Activated effector memory CD4-positive, alpha-beta T cell treated with Interleukin-2 at 50 U/mL for 16 hours (primary cell): ENCODE measurements at regions not wholly inside any gene's neighbourhood (a gene's known extent, or its start where the extent isn't known, plus 50 kb on each side); places are given as distances from the start of the nearest gene placed in this dataset.

Source experiments
- DNase-seq: peaks from one replicate; pipeline ENCODE4 v3.0.0-alpha.2; 2020

DNA sequence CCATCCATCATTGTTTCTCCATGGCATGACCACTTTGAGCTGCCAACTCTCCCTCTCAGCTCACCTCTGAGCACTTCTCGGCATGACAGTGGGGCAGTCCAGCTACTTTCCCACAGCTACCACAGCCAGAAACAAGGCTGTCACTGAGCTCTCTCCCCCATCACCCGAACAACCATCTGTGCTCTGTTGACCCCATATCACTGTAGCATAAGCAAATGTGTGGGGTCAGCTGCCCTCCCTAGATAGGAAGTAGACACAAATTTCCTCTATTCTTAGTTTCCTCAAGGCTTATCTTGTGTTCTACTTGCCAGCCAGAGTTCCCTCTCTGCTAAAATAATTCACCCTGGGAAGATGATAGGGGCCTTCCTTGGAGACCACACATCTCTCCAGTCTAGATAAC is 82.6 kb upstream of the FUT8 start:
- no peak for DNase-seq

DNA sequence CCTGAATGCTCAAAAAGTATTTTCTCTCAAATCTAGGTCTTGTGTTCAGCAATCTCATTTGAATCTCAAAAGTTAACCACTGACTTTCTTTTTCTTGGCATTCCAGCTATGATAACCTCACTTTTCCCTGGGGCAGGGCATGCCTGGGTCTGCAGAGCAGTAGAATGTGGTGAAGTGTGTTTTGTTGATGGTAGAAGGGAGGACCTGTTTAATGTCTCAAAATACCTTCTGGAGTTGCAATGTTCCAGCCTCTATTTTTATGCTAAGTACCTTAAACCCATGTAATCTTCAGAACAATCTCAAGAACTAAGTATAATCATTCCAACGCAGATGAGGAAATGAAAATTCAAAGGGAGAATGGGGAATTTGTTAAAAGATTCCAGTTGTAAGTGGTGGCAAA is 82.1 kb upstream of the FUT8 start:
- DNase-seq = no peak

DNA sequence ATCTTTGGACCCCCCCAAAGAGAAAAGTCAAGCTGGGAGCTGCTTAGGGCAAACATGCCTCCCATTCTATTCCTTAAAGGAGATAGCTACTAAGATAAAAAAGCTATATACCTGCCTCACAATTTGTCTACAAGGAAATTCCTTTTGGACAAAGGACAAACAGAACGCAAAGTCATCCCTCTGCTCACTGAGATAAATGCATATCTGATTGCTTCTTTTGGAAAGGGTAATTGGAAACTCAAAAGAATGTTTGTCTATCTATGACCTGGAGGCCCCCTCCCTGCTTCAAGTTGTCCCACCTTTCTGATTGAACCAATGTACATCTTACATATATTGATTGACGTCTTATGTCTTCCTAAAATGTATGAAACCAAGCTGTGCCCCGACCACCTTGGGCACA is 80.9 kb upstream of the FUT8 start:
- no peak for DNase-seq

DNA sequence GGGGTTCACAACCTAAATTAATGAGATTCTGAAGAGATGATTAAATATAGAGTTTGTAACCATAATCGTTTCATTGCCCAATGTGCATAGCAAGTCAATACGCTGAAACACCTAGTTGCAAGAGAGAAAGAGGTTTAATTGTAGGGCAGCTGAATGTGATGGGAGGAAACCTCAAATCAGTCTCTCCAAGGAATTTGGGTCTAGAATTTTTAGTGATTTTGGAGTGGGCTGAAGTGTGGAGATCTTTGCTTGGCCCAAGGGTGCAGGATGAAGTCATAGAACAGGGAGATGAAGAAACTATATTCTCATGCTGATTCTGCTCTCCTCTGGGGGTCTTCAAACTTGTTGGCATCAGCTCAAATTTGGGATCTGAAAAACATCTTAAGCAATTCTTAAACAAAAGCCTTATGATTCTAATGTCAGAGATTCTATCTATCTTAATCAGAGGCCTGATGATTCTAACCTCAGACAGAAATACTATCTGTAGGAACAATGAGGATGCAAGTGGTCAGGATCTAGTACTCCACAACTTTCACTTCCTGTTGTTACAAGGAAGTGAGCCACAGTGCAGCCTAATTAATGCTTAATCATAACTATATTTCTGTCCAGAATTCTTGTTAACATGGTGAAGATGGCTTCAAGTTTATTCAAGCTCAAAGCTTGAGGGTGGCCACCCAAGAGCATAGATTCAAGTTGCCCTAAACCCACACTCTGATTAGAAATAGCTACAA is 80.2 kb upstream of the FUT8 start:
- no peak for DNase-seq

DNA sequence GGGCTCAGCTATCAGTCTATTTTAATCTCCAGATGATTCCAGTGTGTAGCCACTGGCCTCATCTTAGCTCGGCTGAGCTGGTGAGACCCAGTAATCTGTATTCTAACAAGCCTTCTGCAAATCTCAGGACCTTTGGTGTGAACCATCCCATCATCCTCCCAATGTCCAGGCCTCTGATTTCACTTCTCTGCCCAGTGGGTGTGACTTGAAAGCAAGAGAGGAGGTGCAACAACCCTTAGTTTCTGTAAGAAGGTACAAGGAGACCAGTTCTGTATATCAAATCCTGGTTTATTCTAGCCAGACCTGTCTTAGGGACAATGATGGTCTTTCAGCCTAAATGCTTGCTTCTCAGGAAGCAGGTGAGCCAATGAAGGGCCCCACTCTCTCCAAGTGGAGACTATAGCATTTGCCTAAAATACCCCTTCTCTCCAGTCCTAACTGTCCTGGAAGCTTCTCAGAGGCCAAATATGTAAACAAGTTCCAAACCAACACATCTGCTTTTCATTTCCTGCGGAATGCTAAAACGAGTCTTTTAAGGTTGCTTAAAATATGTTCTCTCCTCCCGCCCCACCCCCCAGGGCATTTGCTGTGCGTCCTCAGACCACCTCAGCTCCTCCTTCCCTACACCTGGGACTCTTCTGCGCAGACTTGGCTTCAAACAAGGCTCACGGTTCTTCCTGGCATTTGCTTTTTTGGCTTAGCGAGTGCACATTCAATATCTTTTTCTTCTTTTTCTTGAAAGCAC is 78.4 kb upstream of the FUT8 start:
- DNase-seq = no peak

DNA sequence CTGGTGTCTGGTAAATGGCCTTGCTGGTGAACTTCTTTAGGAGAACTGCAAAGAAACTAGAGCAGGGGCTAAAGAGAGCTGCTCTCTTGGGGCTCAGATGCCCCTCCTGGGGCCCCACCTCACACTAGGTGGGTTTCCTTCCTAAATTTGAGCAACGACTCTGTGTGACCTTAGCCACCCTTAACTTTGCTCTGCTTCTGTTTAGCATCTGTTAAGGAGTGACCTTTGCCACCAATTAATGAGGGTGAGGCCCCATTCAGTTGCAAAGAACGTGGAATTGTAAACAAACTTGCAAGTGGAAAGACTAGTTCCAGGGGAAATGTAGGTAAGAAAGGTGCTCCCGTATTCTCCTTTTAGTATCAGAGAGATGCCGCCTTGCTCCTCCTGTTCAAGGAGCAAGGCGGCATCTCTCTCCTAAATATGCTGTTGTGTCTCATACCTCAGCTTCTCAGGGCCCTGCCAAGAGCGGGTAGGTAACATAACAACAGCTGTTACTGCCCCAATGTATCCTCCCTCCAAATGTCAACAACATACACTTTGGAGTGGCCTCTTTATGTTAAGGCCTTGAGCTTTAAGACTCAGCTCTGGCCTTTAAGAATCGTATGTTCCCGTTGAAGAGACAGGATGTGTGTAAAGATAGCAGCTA is 77.6 kb upstream of the FUT8 start:
- no peak for DNase-seq

DNA sequence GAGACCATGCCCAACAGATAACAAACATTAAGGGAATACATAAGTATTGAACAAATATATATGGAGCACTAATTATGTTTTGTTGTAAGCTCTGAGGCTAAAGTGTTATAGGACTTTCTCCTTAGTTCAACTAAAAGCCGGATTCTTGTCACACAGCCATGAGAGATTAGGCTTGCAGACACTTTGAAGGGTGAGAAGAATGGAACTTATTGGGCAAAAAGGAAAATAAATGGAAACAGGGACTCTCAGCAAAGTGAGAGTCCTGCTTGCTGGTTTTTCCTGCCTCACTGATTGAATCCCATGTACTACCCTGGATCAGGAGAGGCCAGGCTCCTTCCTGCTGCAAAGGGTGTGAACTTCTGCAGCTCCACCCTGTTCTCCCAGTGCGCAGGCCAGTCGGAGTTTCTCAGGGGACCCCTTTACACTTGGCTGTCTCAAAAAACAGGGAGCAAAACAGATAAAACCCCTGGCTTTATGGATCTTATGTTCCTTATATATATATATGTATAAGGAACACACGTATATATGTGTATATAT is 77.1 kb upstream of the FUT8 start:
- no peak for DNase-seq

DNA sequence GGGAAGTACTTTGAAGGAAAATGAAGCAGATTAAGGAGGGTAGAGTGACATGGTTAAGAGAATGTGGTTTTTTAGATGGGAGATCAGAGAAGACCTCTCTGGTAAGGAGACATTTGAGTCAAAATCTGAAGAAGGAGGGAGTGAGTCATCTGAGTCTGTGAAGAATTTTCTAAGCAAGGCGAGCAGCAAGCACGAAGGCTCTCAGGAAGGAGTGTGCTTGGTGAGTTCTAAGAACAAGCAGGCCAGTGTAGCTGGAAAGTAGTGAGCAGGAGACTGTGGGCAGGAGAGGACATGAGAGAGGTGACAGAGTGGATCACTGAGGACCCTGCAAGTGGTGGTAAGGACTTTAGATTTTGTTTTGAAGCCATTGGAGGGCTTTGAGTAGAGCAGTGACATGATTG is 76.3 kb upstream of the FUT8 start:
- no peak for DNase-seq

DNA sequence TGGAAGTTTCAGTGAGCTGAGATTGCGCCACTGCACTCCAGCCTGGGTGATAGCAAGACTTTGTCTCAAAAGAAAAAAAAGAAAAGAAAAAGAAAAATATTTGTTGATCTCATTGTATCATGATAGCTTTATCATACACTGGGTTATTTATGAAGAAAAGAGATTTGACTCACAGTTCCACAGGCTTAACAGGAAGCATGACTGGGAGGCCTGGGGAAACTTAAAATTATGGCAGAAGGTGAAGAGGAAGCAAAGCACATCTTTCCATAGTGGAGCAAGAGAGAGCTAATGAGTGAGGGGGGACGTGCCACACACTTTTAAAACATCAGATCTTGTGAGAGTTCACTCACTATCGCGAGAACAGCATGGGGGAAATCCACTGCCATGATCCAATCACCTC is 72.7 kb upstream of the FUT8 start:
- no peak for DNase-seq

DNA sequence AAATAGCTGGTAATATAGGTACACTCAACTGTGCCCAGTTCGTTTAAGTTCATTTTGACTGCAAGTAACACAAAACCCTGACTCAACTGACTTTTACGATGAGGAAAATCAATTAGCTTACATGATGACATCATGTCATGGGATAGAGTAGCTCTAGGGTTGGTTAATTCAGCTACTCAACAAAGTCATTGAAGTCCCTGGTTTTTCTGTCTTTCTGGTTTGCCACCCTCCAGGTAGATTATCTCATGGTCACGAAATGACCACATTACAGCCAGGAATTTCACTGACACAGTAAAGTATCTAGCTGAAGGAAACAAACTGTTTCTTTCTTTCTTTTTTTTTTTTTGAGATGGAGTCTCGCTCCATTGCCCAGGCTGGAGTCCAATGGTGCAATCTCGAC is 68.5 kb upstream of the FUT8 start:
- no peak for DNase-seq

DNA sequence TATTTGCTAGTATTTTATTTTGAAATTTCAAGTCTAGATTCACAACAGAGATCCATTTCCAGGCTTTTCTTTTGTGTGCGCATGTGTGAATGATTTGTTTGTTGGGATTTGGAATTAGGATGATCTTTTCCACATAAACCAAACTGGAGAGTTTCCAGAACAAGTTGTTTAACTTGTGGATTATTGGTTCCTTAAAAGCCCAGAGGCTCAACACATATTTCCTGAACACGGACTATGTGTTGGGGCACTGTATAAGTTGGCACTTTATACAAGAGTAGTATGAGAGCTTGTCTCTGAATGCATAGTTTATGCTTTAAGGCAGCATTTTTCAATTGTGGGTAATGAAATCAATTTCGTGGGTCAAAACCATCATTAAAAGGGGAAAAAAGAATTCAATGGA is 67.3 kb upstream of the FUT8 start:
- DNase-seq = no peak

DNA sequence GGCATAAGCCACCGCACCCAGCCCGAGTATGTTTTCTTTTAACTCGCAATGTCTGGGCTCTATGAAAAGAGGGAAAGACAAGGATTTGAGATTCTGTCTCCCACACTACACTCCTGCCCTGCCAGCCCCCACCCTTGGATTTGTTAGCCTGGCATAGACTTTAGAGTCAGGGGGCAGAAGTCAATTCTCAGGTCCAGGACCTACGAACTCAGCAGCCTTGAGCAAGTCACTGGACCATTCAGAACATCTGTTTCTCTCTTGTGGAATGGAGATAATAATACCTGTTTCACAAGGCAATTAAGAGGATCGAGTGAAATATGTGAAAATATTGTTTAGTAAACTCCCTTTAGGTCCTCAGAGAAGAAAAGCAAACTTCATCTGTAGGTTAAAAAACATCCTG is 66.1 kb upstream of the FUT8 start:
- DNase-seq = no peak

DNA sequence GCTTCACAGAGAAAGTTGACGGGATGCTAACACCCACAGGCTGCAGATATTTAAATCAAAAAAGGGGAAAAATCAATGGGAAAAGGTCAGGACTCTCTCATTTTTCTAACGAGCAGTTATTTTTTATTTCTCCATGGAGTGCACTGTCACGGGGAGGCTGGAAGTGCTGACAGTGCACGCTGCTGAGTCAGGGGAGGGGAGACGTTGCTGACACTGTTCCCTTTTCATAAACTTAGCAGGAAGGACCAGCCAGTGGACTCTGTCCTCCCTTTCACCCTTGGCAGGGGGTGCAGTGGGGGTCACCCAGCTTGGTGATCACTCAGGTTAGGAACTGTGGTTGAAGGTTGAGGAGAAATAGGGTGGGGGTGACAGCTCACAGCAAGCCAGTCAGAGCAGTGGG is 65.6 kb upstream of the FUT8 start:
- no peak for DNase-seq

DNA sequence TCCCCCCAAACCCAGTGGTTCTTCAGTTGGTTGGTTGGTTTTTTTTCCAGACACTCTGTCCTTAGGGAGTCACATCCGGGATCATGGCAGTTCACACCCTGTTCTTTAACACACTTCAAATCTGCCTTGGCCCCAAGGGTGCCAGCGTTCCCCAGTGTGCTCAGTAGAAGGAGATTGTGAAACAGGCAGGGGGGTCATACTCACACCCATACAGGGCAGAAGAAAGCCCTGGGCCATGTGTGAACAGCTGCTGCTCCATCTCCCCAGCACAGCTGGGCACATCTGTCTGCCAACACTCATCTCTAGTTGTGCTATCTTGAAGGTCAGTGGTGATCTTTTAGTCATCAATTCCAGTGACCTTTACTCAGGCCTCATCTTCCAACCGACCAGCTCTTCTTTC is 64.4 kb upstream of the FUT8 start:
- DNase-seq = no peak

DNA sequence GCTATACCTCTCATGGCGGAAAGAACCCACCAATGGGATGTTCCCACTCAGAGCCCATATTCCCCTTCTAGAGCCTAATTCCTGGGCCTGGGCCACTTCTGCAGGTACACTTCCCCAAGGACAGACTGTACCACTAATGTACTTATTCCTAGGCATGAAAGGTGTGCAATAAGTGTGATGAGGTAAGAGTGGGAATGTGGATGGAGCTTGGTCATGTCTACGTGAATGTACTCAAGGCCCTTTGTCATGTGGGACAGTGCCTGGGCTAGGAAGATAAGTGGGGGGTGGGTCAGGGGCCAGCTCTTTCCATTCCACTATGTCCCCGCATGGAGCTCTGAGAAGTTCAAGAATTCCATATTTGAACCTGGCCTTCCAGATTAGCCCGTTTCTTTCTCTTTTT is 63.4 kb upstream of the FUT8 start:
- no peak for DNase-seq

DNA sequence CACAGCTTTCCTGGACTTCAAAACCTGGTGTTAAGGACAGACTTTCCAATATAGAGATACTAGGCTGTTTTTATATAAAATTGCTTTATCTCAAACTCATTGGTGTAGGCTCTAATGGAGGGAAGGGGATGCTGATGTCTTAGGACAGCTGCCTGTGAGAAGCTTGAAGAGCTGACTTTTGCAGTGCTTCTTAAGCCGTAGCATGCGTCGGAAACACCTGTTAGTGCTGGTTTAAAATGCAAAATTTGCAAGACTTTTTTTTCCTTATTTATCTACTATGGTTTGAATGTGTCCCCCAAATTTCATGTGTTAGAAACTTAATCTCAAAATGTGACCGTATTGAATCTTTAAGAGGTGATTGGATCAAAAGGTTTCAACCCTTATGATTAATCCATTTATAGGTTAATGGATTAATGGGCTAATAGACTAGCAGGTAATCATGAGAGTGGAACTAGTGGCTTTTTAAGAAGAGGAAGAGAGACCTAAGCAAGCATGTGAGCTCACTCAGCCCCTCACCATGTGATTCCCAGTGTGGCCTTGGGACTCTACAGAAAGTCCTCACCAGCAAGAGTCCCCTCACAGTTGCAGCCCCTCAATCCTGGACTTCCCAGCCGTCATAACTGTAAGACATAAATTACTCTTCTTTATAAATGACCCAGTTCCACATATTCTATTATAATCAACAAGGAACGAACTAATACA is 60.9 kb upstream of the FUT8 start:
- DNase-seq = no peak

DNA sequence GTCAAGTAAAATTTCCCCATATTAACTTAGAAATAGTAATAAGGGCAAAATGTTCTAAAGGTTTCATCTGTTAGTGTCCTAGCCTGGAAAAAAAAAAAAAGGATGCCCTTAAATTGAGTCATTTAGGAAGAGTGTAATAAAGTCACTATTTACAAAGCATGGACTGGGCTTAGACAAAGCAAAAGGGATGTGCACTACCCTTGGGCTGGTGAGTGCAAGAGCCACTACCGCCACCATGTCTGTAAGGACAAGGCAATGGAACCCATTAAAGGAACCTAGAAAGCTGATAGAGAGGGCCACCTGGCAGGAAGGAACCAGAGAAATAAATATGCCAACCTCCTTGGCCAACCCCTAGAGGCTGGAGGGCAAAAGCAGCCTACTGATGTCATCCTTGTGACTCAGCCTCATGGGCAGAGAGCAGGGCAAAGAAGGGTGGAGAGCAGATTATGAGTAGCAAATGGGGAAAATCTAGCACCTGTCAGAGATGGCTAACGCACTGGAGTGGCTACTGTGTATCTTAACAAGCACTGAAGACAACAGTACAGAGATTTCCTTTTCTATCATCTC is 59.5 kb upstream of the FUT8 start:
- DNase-seq = no peak

DNA sequence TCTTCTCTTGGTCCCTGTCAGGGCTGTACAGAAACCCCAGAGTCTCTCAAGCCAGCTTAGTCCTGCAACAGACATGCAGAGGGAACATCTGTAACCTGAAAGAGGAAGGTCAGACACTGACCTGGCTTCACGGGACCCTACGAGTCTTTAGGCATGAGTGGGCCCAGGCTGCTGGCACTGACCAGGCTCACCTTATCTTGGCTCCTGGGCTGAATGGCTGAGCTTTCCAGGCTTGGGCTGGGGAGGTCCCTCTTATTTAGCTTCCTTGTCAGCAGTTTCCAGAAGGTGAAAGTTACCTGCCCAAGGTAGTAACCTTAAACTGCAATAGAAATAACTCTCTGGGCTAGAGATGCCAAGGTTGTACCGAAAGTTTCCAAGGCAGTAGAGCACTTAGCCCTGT is 58.4 kb upstream of the FUT8 start:
- no peak for DNase-seq

DNA sequence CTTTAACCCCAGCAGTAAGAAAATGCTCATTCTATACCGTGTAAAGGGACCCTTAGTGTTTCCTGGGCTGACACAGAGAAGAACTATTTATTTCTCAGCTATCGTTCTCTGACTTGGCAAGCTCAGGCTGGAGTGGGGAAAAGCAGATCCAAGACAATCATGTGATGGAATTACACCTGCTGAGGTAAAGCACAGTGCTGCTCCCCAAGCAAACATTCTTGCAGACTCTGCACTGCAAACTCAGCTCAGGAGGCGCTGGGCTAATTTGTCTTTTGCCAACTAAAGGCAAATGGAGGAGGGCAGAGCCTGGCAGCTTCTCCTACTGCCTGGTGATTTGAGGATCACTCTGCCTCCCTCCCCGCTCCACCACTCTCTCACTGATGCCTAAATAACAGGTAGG is 57.8 kb upstream of the FUT8 start:
- DNase-seq = no peak

DNA sequence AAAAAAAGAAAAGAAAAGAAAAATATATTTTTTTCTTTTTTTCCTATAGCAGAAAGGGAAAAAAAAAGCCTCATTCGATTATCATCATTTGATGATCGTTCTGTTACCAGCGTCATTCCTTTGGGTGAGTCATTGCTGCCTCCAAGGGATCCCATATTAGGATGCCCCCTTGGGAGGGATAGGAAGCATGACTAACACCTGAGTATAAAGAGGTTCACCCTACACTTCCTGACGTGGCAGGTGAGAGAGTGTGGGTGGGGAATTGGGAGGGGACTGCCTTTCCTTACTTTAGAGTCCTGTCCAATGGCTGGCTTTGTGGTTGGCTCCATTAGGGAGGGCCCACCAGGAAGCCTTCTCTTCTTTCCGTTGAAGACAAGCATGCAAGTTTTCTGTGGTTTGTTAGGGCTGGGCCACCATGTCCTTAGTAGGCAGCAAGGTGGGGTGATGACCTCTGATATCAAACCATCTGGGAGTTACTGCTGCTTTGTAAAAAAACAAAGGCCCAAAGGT is 56.1 kb upstream of the FUT8 start:
- DNase-seq = no peak

DNA sequence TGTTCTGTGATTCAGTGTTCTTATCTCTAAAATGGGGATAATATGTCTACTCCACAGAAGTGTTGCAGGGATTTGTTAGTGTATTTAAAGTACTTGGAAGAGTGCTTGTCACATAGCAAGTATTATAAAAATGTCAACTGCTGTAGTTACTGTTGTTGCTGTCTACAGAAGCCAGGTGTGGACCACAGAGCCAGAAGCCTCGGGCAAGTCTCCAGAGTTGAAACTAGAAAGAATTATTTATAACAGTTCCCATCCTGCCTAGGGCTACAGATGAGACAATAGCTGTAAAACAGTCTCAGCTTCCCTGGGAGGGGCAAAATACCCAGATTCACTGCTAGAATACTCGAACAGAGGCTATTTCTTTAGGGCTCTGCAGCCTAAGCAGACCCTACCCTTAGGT is 55.4 kb upstream of the FUT8 start:
- no peak for DNase-seq

DNA sequence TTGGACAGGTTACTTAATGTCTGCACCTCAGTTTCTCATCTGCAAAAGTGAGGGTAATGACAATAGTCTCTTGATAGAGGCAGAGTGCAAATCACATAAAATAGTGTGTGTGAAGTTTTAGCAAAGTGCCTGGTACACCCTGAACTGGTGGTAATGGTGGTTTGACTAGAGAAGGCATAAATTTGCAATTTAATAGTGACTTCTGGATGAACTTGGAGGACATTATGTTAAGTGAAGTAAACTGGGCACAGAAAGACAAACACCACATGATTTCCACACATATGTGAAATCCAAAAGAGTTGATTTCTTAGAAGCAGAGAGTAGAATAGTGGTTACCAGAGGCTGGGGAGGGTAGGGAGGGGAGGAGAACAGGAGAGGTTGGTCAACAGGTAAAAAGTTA is 54.8 kb upstream of the FUT8 start:
- no peak for DNase-seq

DNA sequence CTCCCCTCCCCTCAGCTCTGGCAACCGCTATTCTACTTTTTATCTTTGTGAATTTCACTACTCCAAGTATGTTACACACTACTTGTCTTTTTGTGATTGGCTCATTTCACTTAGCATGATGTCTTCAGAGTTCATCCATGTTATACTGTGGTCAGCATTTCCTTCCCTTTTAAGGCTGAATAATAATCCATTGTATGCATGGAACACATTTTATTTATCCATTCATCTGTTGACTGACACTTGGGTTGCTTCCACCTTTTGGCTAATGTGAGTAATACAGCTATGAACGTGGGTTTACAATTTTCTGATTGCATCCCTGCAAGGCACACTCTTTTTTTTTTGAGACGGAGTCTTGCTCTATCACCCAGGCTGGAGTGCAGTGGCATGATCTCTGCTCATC is 53.0 kb upstream of the FUT8 start:
- no peak for DNase-seq
